ENCODE measurements at regions not wholly inside any gene's neighbourhood (a gene's known extent, or its start where the extent isn't known, plus 50 kb on each side); places are given as distances from the start of the nearest gene placed in this dataset.

GRCh38 chr10:3423384-3423783 lies 250.8 kb upstream of the PITRM1 start:
- Mint-ChIP-seq H3K27ac (no peak overlapping the region), H3K36me3 (ENCODE audit: low read depth) (peaks cover 2% of the 10 kb centered on the region), H3K9me3 (no peaks in the 10 kb centered on the region), H3K4me3 (no peak overlapping the region), H3K27me3 (peaks cover 28% of the 10 kb centered on the region), H3K4me1 (peaks cover 60% of the 10 kb centered on the region)
- CTCF ChIA-PET, result no interaction called here
- POLR2A ChIA-PET, result interaction anchor here (0.8 kb wide), 1 partner anchor 362 kb away, joined by 4 read pairs; the partner anchor contains the start of gene KLF6
- no peak for DNase-seq

- ChIA-PET CTCF (no interaction called here), POLR2A (interaction anchor here (0.5 kb wide), 1 partner anchor 90 kb away, joined by 3 read pairs; no protein-coding TSS in a partner anchor)
- H3K36me3 Mint-ChIP-seq (ENCODE audit: low read depth), result peaks cover 2% of the 10 kb centered on the region
- no peak for DNase-seq
- peaks cover 35% of the 10 kb centered on the region for H3K27me3 Mint-ChIP-seq
- peaks cover 64% of the 10 kb centered on the region for H3K4me1 Mint-ChIP-seq
- no peaks in the 10 kb centered on the region for H3K9me3 Mint-ChIP-seq
- H3K4me3 Mint-ChIP-seq, result no peak overlapping the region
- no peak overlapping the region for H3K27ac Mint-ChIP-seq
These were observed 249.7 kb upstream of the PITRM1 start for GRCh38 chr10:3422282-3422681.

- Mint-ChIP-seq H3K36me3 (ENCODE audit: low read depth) (peaks cover 2% of the 10 kb centered on the region), H3K27ac (no peak overlapping the region), H3K27me3 (peaks cover 39% of the 10 kb centered on the region), H3K4me3 (no peak overlapping the region), H3K4me1 (peaks cover 64% of the 10 kb centered on the region), H3K9me3 (no peaks in the 10 kb centered on the region)
- POLR2A ChIA-PET, result interaction anchor here (0.5 kb wide), 1 partner anchor 91 kb away, joined by 3 read pairs; no protein-coding TSS in a partner anchor
- CTCF ChIA-PET, result no interaction called here
- peak; percentile 37 for DNase-seq
These were observed 249.1 kb upstream of the PITRM1 start for GRCh38 chr10:3421537-3422257.

GRCh38 chr10:3420527-3421469 lies 248.2 kb upstream of the PITRM1 start:
- POLR2A ChIA-PET, result no interaction called here
- no peak for DNase-seq
- H3K4me1 Mint-ChIP-seq, result peaks cover 59% of the 10 kb centered on the region
- no peaks in the 10 kb centered on the region for H3K9me3 Mint-ChIP-seq
- H3K4me3 Mint-ChIP-seq, result no peak overlapping the region
- CTCF ChIA-PET, result no interaction called here
- H3K36me3 Mint-ChIP-seq (ENCODE audit: low read depth), result peaks cover under 1% of the 10 kb centered on the region
- H3K27me3 Mint-ChIP-seq, result peaks cover 40% of the 10 kb centered on the region
- no peak overlapping the region for H3K27ac Mint-ChIP-seq

GRCh38 chr10:3419719-3420495 lies 247.3 kb upstream of the PITRM1 start:
- Mint-ChIP-seq H3K27ac (peak overlapping the region; percentile 9), H3K27me3 (peaks cover 41% of the 10 kb centered on the region), H3K4me1 (peaks cover 58% of the 10 kb centered on the region), H3K36me3 (ENCODE audit: low read depth) (no peaks in the 10 kb centered on the region), H3K9me3 (no peaks in the 10 kb centered on the region), H3K4me3 (peak overlapping the region; percentile 18)
- POLR2A ChIA-PET, result interaction anchor here (1.1 kb wide), 1 partner anchor 50 kb away, joined by 3 read pairs; no protein-coding TSS in a partner anchor
- CTCF ChIA-PET, result no interaction called here
- peak; percentile 56 for DNase-seq

GRCh38 chr10:3418926-3419325 lies 246.3 kb upstream of the PITRM1 start:
- no peak overlapping the region for H3K4me3 Mint-ChIP-seq
- no peaks in the 10 kb centered on the region for H3K9me3 Mint-ChIP-seq
- no peak for DNase-seq
- peaks cover 46% of the 10 kb centered on the region for H3K27me3 Mint-ChIP-seq
- peaks cover 52% of the 10 kb centered on the region for H3K4me1 Mint-ChIP-seq
- ChIA-PET POLR2A (interaction anchor here (1.1 kb wide), 1 partner anchor 51 kb away, joined by 3 read pairs; no protein-coding TSS in a partner anchor), CTCF (no interaction called here)
- no peak overlapping the region for H3K27ac Mint-ChIP-seq
- H3K36me3 Mint-ChIP-seq (ENCODE audit: low read depth), result no peaks in the 10 kb centered on the region

- peaks cover 49% of the 10 kb centered on the region for H3K4me1 Mint-ChIP-seq
- H3K27me3 Mint-ChIP-seq, result peaks cover 42% of the 10 kb centered on the region
- H3K27ac Mint-ChIP-seq, result no peak overlapping the region
- H3K36me3 Mint-ChIP-seq (ENCODE audit: low read depth), result no peaks in the 10 kb centered on the region
- DNase-seq, result no peak
- ChIA-PET POLR2A (no interaction called here), CTCF (no interaction called here)
- H3K4me3 Mint-ChIP-seq, result no peak overlapping the region
- no peaks in the 10 kb centered on the region for H3K9me3 Mint-ChIP-seq
These were observed 245.6 kb upstream of the PITRM1 start for GRCh38 chr10:3418041-3418754.

GRCh38 chr10:3417096-3417495 lies 244.5 kb upstream of the PITRM1 start:
- peaks cover 39% of the 10 kb centered on the region for H3K27me3 Mint-ChIP-seq
- H3K36me3 Mint-ChIP-seq (ENCODE audit: low read depth), result no peaks in the 10 kb centered on the region
- H3K4me3 Mint-ChIP-seq, result no peak overlapping the region
- POLR2A ChIA-PET, result no interaction called here
- no peaks in the 10 kb centered on the region for H3K9me3 Mint-ChIP-seq
- DNase-seq, result no peak
- CTCF ChIA-PET, result no interaction called here
- peaks cover 41% of the 10 kb centered on the region for H3K4me1 Mint-ChIP-seq
- H3K27ac Mint-ChIP-seq, result no peak overlapping the region

GRCh38 chr10:3415878-3416605 lies 243.5 kb upstream of the PITRM1 start:
- DNase-seq, result no peak
- peaks cover 30% of the 10 kb centered on the region for H3K4me1 Mint-ChIP-seq
- ChIA-PET CTCF (no interaction called here), POLR2A (no interaction called here)
- peaks cover 2% of the 10 kb centered on the region for H3K9me3 Mint-ChIP-seq
- no peak overlapping the region for H3K27ac Mint-ChIP-seq
- peaks cover 39% of the 10 kb centered on the region for H3K27me3 Mint-ChIP-seq
- no peak overlapping the region for H3K4me3 Mint-ChIP-seq
- peaks cover 1% of the 10 kb centered on the region for H3K36me3 Mint-ChIP-seq (ENCODE audit: low read depth)

- Mint-ChIP-seq H3K27me3 (peaks cover 34% of the 10 kb centered on the region), H3K4me3 (no peak overlapping the region), H3K27ac (no peak overlapping the region), H3K4me1 (peaks cover 22% of the 10 kb centered on the region), H3K9me3 (peaks cover 6% of the 10 kb centered on the region), H3K36me3 (ENCODE audit: low read depth) (peaks cover 4% of the 10 kb centered on the region)
- ChIA-PET CTCF (no interaction called here), POLR2A (no interaction called here)
- no peak for DNase-seq
These were observed 242.6 kb upstream of the PITRM1 start for GRCh38 chr10:3415038-3415736.

GRCh38 chr10:3414667-3415023 lies 242.1 kb upstream of the PITRM1 start:
- Mint-ChIP-seq H3K27ac (no peak overlapping the region), H3K4me3 (no peak overlapping the region), H3K27me3 (peaks cover 30% of the 10 kb centered on the region), H3K9me3 (peaks cover 6% of the 10 kb centered on the region), H3K36me3 (ENCODE audit: low read depth) (peaks cover 4% of the 10 kb centered on the region), H3K4me1 (peaks cover 16% of the 10 kb centered on the region)
- DNase-seq, result no peak
- CTCF ChIA-PET, result no interaction called here
- POLR2A ChIA-PET, result no interaction called here
